NCI-H2029 treated with DMSO at 0.1 percent for 48 hours (cell line): ENCODE measurements at regions not wholly inside any gene's neighbourhood (a gene's known extent, or its start where the extent isn't known, plus 50 kb on each side); places are given as distances from the start of the nearest gene placed in this dataset.

Experiments used
- DNase-seq: peaks from one replicate; lab custom pipeline; 2025; lab: John Stamatoyannopoulos, UW

DNA sequence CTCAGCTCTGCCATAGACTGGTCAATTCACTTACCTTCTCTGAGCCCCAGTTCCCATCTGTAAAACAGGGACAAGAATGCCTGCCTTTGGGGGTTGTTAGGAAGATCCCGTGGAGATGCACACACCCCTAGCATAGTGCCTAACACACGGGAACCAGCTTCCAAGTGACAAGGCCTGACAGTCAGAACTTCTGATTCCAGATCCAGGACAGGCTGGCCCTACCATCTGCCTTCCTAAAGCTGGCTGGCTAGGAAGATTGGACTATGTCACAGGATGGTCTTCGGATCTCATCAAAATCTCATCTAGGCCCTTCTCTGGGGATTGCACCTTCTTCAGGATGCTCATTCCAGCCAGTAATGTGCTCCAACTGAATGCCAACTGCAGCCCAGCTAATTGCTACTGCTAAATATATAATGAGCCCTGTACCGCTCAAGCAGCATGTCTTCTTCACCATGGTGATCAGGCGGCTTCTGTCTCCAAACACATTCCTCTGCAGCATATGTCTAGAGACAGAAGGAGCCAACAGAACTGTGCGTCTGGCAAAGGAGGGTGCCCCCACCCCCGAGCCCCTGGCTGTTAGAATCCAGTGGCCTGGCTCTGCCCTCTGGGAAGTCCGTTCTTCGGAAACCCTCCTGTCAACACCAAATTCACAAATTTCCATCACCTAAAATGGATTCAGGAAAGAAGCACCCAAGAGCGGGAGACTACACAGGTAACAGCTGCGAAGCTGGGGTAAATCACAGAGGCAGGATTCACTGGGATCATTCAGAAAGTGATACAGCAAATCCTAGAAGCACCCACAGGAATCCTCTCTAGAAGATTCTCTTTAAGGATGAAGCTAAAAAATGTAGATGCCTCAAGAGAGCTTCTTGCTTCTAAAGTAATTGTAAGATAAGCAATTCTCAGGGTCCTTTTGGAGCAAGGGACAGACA, 142.1 kb upstream of the EEPD1 start:
- DNase-seq = no peak

DNA sequence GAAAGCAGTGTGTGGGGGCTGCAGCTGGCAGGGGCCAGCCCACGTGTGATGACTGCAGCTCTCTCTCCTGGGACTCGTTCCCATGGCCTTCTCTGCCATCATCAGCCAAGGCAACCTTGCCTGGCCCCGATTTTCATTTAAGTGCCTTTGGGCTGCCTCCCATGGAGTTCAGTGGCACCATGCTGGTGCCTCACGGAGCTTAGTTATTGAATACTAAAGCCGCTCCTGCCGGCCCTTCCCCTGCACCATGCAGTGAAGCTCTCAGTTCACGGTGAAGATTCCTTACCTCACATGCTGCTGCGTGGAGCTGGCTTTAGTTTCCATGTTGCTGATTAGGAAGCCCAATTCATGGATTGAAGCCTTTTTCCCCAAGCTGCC, 141.5 kb upstream of the EEPD1 start:
- no peak for DNase-seq

DNA sequence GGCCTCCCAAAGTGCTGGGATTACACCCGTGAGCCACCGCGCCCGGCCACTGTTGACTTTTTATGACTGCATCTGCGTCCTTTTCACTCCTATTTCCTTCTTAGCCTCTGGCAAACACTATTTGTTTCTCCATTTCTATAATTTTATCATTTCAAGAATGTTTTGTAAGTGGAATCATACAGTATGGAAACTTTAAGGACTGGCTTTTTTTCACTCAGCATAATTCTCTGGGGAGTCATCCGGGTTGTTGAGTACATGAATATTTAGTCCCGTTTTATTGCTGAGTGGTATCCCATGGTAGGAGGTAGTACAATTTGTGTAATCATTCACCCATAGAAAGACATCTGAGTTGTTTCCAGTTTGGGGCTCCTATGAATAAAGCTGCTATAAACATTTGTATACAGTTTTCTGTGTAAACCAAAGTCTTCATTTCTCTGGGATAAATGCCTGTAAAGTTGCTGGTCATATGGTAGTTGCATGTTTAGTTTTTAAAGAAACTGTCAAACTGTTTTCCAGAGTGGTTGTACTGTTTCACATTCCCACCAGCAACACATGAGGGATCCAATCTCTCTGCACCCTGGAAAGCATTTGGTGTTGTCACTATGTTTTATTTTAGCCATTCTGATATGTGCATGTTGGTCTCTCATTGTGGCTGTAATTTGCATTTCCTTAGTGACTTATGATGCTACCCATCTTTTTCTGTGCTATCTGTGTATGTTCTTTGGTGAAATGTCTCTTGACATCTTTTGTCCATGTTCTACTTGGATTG, 139.6 kb upstream of the EEPD1 start:
- no peak for DNase-seq

- no peak for DNase-seq
Measured at GRCh38 chr7:36014961-36015360, 138.1 kb upstream of the EEPD1 start.

DNA sequence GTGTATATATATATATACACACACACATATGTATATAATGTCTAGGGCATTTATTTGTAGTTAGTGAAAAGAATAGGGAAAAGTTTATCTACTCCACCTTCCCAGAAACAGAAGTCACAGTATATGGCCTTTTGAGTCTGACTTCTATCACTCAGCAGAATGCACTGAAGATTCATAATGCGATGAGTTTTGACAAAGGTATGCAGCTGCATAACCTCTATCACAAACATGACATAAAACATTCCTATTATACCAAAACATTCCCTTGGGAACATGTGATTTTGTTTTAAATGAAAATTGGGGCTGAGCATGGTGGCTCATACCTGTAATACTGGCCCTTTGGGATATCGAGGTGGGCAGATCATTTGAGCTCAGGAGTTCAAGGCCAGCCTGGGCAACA, 137.3 kb upstream of the EEPD1 start:
- no peak for DNase-seq

- no peak for DNase-seq
Measured at GRCh38 chr7:36016648-36017047, 136.4 kb upstream of the EEPD1 start.

GRCh38 chr7:36017111-36017510, 135.9 kb upstream of the EEPD1 start:
- no peak for DNase-seq

DNA sequence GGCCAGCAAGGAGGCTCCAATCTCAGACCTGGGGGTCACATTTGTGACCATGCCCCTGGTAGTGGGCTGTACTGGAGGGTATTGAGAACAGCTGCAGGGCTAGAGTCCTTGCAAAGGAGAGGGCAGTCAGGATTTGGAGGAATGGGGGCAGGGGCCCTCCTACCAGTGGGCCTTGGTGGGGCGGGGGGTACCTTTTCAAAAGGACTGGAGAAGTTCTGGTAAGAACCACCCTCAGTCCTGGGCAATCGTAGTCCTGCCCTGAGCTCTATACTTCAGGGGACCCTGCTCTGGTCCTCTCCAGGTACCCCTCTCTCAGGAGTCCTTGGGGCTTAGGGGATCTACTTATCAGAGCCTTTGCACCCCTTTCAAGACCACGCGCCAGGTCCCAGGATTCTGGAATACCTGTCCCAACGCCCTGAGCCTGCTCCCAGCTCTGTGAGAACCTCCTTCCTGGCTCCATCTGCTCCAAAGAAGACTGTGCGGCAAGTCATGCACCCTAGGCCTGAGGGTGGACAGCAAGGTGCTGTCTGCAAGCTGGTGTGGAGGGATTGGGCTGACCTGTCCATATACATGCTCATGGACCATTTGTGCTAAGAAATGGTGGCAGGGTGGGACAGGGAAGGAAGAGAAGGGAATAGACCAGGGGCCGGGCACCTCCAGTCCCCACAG, 134.1 kb upstream of the EEPD1 start:
- no peak for DNase-seq

- DNase-seq = no peak
Measured at GRCh38 chr7:36019538-36019937, 133.5 kb upstream of the EEPD1 start.

DNA sequence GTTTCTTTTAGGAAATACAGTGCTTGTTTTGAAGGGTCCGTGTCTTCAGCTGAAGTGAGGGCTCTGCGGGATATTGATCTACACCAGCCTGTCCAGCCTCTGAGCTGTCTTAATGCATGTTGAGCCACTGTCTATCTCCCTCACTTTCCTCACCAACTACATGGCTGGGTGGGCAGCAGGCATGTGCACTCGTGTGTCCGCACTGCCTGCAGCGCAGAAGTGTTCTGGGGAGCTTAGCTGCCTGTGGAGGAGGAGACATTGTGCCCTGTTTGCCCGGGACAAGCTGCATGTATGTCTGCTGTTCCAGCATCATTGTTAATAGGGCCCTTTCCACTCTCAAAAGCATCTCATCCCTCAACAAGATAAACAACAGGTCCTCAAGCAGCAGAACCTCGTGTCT, 133.1 kb upstream of the EEPD1 start:
- no peak for DNase-seq

DNA sequence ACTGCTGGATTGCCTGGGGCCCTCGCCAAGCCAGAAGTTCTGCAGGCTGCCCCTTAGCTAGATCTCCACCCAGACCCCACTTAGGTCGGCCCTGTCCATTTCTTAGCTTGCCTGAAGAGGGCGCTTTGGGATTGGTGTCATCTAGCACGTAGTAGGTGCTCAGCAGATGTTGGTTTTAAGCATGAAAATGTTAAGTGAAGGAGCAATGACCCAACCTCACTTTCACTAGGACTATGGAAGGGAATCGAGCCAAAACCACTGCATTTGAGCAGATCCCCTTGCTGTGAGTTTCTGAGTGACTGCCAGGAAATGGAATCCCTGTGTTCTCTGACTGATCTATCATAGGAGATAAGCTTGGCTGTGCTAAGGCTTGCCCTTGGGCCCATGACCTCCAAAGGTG, 131.7 kb upstream of the EEPD1 start:
- no peak for DNase-seq

GRCh38 chr7:36021917-36022550, 131.0 kb upstream of the EEPD1 start:
- DNase-seq = no peak

DNA sequence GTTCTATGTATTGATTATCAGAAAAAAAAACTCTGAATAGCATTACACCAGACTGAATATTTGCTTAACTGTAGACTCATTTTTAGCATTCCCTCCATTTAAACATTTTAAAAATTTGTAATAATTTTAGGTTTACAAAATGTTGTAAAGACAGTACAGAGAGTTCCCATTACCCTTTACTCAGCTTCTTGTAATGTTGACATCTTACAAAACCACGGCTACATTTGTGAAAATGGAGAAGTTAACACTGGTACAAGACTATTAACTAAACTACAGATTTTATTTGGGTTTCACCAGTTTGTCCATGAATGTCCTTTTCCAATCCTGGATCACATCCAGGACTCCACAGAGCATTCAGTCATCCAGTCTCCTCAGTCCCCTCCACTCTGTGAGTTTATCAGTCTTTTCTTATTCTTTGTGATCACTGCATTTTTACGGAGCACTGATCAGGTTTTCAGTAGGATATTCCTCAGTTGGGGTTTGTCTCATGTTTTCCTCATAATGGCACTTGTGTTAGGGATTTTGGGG, 130.0 kb upstream of the EEPD1 start:
- no peak for DNase-seq

DNA sequence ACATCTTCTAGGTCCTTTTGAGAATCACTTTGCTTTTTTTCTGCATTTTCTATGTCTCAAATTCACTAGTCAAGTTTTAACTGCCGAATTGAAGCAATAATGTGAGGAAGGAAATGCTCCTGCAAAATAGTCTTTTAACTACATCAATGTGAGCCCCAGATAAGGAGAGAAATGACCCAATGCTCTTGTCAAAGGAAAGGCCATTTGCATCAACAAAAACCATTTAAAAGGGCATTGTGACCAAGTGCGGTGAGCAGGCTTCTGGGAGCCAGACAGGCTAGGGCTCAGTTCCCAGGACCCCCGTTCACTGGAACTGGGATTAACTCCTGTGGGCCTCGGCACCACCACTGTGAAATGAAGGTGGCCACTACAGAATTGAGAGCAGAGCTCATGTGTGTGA, 127.9 kb upstream of the EEPD1 start:
- DNase-seq = no peak

DNA sequence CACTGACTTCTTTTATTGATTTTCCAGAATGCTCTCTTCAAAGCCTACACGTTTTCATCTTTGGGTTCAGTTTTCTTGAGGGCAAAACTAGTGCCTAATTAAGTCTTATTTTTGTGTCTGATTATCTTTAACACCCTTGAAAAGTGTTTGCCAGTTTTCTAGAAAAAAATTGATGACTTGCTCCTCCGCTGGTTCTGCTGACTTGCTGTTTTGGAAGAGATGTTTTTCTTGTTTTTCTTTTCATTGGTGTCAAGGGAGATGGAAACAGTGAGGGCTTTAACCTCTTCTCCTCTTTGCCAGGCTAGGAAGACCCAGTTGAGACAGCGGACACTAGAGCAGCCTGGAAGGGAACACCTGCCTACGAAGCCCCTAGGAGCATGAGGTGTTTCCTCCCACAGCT, 123.7 kb upstream of the EEPD1 start:
- no peak for DNase-seq

GRCh38 chr7:36029853-36030515, 123.1 kb upstream of the EEPD1 start:
- no peak for DNase-seq

DNA sequence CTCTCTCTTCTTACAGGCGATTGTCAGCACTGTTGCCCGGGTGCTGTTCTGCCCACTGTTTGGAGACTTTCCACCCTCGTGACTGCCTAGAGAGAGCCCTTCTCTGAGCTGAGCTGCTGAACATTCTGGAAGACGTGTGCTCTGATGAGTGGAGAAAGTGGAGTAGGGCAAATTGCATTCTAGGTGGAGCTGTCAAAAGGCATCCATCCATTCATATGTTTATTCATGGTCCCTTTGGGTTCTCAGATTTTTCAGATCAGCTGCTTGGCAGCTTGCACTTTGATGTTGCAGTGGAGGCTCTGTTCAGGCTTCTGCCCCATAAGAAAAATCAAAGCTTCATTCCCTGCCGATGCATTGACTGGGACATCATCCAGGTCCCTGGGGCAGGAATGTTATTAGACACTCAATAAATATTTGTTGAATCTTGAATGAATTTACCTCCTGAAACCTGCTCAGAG, 120.7 kb upstream of the EEPD1 start:
- no peak for DNase-seq

GRCh38 chr7:36034020-36034419, 119.0 kb upstream of the EEPD1 start:
- no peak for DNase-seq

DNA sequence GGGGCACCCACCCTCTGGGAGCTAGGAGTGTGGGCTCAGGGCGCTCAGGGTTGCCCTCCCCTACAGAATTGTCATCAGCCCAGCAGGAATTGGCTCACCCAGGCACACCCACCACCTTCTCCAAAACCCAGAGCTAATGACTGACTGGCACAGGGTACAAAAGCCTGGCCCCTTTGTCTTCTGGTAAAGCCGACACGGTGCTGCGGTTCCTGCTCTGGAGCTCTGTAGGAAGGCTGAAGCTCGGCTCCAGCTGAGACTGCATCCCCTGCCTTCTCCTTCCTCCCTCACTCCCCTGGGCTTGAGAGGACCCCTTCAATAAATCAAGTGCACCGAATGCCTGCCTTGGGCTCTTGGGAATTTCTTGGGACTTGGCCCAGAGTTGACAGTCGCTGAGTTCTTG, 117.9 kb upstream of the EEPD1 start:
- no peak for DNase-seq

- no peak for DNase-seq
Measured at GRCh38 chr7:36036590-36036989, 116.5 kb upstream of the EEPD1 start.

GRCh38 chr7:36037121-36037662, 115.9 kb upstream of the EEPD1 start:
- no peak for DNase-seq
